ENCODE measurements at regions not wholly inside any gene's neighbourhood (a gene's known extent, or its start where the extent isn't known, plus 50 kb on each side); places are given as distances from the start of the nearest gene placed in this dataset.

DNA sequence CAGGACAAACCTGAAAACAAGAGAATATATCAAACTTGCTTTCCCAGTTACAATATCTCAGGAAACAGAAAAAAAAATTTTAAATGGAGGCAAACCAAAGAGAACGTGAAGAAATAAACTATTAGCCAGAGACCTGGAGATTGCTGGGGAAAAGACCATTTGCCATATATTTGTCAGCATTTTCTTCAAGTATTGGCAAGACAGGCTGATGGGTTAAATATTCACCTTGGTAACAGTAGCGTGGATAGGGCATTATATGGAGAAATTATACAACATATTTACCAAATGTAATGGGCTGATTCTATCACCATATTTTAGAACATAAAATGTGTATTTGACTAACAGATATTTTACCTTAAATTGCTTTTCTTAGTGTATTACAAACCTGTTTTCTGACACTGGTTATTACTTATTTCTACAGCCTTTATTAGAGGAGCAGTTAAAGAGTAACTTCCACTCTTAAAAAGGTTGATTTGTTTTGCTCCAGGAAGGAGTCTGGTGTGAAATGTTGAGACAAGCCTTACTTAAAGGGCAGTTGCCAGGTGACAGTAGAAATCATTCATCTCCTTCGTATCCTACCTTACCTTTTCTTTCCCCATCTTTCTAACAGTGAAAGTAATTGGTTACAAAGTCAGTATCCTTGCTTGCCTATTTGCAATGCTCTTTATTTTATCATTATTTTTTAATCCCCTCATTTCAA, 575.5 kb downstream of the GBA3 start:
- no peak for DNase-seq (ENCODE audit: low spot score in 2 of 2, unreplicated experiment in 2 of 2)
- H3K4me1 Mint-ChIP-seq, result no peaks in the 10 kb centered on the region
- H3K36me3 Mint-ChIP-seq, result no peaks in the 10 kb centered on the region
- H3K27me3 Mint-ChIP-seq (ENCODE audit: low read depth), result peaks cover 16% of the 10 kb centered on the region
- no peaks in the 10 kb centered on the region for H3K9me3 Mint-ChIP-seq
- no peak overlapping the region for H3K27ac Mint-ChIP-seq
- no peak overlapping the region for H3K4me3 Mint-ChIP-seq
- TF ChIP-seq CTCF (IDR thresholded peaks at IDR 0.05; ENCODE audit: unreplicated experiment), result no peak

DNA sequence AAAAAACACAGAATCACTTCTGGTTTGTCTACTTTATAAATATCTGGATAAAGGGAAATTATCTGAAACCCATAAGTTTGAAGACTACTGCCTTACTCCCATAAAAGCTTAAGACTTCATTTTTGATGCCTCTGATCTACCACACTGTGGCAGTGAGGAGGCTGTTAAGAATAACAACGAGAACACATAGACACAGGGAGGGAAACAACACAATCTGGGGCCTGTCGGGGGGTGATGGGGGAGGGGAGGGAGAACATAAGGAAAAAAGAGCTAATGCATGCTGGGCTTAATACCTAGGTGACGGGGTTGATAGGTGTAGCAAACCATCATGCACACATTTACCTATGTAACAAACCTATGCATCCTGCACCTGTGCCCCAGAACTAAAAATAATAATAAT, 573.7 kb downstream of the GBA3 start:
- no peak for DNase-seq (ENCODE audit: low spot score in 2 of 2, unreplicated experiment in 2 of 2)
- Mint-ChIP-seq H3K36me3 (no peaks in the 10 kb centered on the region), H3K4me3 (no peak overlapping the region), H3K27me3 (ENCODE audit: low read depth) (peaks cover 16% of the 10 kb centered on the region), H3K27ac (no peak overlapping the region), H3K4me1 (no peaks in the 10 kb centered on the region), H3K9me3 (peaks cover 1% of the 10 kb centered on the region)
- TF ChIP-seq CTCF (IDR thresholded peaks at IDR 0.05; ENCODE audit: unreplicated experiment), result no peak

DNA sequence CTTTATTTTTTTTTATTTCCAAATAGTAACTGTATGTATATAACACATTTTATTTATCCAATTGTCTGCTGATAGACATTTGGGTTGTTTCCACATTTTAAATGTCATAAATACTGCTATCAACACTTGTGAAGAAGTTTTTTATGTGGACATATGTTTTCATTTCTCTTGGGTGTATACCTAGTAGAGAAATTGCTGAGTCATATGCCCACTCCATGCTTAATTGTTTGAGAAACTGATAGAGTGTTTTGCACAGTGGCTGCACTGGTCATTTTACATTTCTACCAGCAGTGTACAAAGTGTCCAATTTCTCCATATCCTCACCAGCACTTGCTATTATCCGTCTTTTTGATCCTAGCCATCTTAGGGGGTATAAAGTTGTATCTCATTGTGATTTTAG, 567.8 kb downstream of the GBA3 start:
- no peak for DNase-seq (ENCODE audit: low spot score in 2 of 2, unreplicated experiment in 2 of 2)
- Mint-ChIP-seq H3K9me3 (peaks cover 7% of the 10 kb centered on the region), H3K36me3 (no peaks in the 10 kb centered on the region), H3K27ac (no peak overlapping the region), H3K4me3 (no peak overlapping the region), H3K27me3 (ENCODE audit: low read depth) (no peaks in the 10 kb centered on the region), H3K4me1 (no peaks in the 10 kb centered on the region)
- no peak for TF ChIP-seq CTCF (IDR thresholded peaks at IDR 0.05; ENCODE audit: unreplicated experiment)

DNA sequence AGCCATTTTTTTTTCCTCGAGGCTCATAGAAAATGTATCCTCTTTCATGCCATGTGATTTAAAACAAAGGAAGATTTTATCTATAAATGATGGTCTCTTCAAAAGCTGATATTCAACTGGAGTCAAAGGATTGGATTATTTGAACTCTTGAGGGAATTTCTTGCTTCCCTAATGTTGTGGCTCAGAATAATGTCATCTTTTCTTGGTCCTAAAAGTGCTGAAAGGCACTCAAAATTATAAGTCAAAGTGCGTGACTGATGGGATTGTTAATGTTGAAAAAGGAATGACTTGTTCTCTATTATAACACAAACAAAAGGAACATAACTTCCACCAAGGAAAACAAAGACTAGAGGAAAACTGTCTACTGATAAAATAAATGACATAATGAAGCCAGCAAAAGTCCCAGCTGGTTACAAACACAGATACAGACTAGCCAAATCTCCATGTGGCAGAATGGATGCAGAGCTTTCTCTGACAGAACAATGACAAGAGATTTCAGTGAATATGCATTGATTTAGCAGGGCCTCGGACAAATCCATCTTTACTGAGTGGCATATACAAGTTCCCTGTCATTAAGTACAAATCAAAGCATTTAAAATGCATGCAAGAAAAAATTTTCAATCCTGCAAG, 552.6 kb downstream of the GBA3 start:
- Mint-ChIP-seq H3K27me3 (ENCODE audit: low read depth) (no peaks in the 10 kb centered on the region), H3K9me3 (no peaks in the 10 kb centered on the region), H3K4me3 (no peak overlapping the region), H3K27ac (no peak overlapping the region), H3K4me1 (no peaks in the 10 kb centered on the region), H3K36me3 (no peaks in the 10 kb centered on the region)
- no peak for DNase-seq (ENCODE audit: low spot score in 2 of 2, unreplicated experiment in 2 of 2)
- TF ChIP-seq CTCF (IDR thresholded peaks at IDR 0.05; ENCODE audit: unreplicated experiment), result no peak

- no peaks in the 10 kb centered on the region for H3K9me3 Mint-ChIP-seq
- no peak for TF ChIP-seq CTCF (IDR thresholded peaks at IDR 0.05; ENCODE audit: unreplicated experiment)
- no peak overlapping the region for H3K4me3 Mint-ChIP-seq
- H3K36me3 Mint-ChIP-seq, result no peaks in the 10 kb centered on the region
- no peak for DNase-seq (ENCODE audit: low spot score in 2 of 2, unreplicated experiment in 2 of 2)
- no peak overlapping the region for H3K27ac Mint-ChIP-seq
- H3K27me3 Mint-ChIP-seq (ENCODE audit: low read depth), result no peaks in the 10 kb centered on the region
- H3K4me1 Mint-ChIP-seq, result no peaks in the 10 kb centered on the region
Measured at GRCh38 chr4:23242962-23243361, 550.2 kb downstream of the GBA3 start.

All from mesothelial cell of epicardium (in vitro differentiated cells).